ENCODE measurements at regions not wholly inside any gene's neighbourhood (a gene's known extent, or its start where the extent isn't known, plus 50 kb on each side); places are given as distances from the start of the nearest gene placed in this dataset.
A peak's percentile ranks its signal among the peaks of the same experiment; 100 is the strongest.

GRCh38 chr6:43951063-43951755 is 176.0 kb downstream of the MRPL14 start (continued):
- TF ChIP-seq GLI4 (CRISPR knock-in tag; IDR thresholded peaks at IDR 0.05; ENCODE audit: borderline replicate concordance), result 0 out of 2 replicates have a peak, but pooled peaks have one; percentile 26
- no peak; the same call in none of the 2 replicates for TF ChIP-seq ZNF546 (CRISPR knock-in tag; conservative IDR thresholded peaks at IDR 0.05)
- TF ChIP-seq ZNF274 (CRISPR knock-in tag; IDR thresholded peaks at IDR 0.05), result no peak
- TF ChIP-seq SAP130 (CRISPR knock-in tag; IDR thresholded peaks at IDR 0.05; ENCODE audit: low read depth), result peak; percentile 60; the same call in 1 of the 2 replicates
- TF ChIP-seq ZNF256 (CRISPR knock-in tag; conservative IDR thresholded peaks at IDR 0.05), result no peak
- TF ChIP-seq HIVEP1 (CRISPR knock-in tag; IDR thresholded peaks at IDR 0.05), result 0 out of 2 replicates have a peak, but pooled peaks have one; percentile 9
- no peak for TF ChIP-seq ZNF549 (CRISPR knock-in tag; IDR thresholded peaks at IDR 0.05)
- TF ChIP-seq KAT7 (CRISPR knock-in tag; IDR thresholded peaks at IDR 0.05; ENCODE audit: borderline replicate concordance), result no peak
- no peak; the same call in 1 of the 2 replicates for TF ChIP-seq TCF7 (IDR thresholded peaks at IDR 0.05; ENCODE audit: low read depth)
- peak; percentile 82; the same call in 1 of the 2 replicates for TF ChIP-seq KDM2A (CRISPR knock-in tag; IDR thresholded peaks at IDR 0.05; ENCODE audit: borderline replicate concordance, low read depth)
- TF ChIP-seq MLLT10 (CRISPR knock-in tag; IDR thresholded peaks at IDR 0.05), result no peak
- peak; percentile 80; the same call in 1 of the 2 replicates for TF ChIP-seq MIXL1 (CRISPR knock-in tag; IDR thresholded peaks at IDR 0.05)
- TF ChIP-seq, protein P1, sequence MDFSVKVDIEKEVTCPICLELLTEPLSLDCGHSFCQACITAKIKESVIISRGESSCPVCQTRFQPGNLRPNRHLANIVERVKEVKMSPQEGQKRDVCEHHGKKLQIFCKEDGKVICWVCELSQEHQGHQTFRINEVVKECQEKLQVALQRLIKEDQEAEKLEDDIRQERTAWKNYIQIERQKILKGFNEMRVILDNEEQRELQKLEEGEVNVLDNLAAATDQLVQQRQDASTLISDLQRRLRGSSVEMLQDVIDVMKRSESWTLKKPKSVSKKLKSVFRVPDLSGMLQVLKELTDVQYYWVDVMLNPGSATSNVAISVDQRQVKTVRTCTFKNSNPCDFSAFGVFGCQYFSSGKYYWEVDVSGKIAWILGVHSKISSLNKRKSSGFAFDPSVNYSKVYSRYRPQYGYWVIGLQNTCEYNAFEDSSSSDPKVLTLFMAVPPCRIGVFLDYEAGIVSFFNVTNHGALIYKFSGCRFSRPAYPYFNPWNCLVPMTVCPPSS (IDR thresholded peaks at IDR 0.05), result no peak
- TF ChIP-seq ZNF30 (CRISPR knock-in tag; IDR thresholded peaks at IDR 0.05), result no peak
- peak; percentile 61 for TF ChIP-seq GABPB1 (CRISPR knock-in tag; IDR thresholded peaks at IDR 0.05)
- no peak for TF ChIP-seq SP1 (IDR thresholded peaks at IDR 0.05)
- 0 out of 2 replicates have a peak, but pooled peaks have one; percentile 51 for TF ChIP-seq SP1 (CRISPR knock-in tag; IDR thresholded peaks at IDR 0.05)
- no peak for TF ChIP-seq ZBTB42 (CRISPR knock-in tag; IDR thresholded peaks at IDR 0.05)
- TF ChIP-seq, protein P2, sequence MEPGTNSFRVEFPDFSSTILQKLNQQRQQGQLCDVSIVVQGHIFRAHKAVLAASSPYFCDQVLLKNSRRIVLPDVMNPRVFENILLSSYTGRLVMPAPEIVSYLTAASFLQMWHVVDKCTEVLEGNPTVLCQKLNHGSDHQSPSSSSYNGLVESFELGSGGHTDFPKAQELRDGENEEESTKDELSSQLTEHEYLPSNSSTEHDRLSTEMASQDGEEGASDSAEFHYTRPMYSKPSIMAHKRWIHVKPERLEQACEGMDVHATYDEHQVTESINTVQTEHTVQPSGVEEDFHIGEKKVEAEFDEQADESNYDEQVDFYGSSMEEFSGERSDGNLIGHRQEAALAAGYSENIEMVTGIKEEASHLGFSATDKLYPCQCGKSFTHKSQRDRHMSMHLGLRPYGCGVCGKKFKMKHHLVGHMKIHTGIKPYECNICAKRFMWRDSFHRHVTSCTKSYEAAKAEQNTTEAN (CRISPR knock-in tag; conservative IDR thresholded peaks at IDR 0.05), result no peak
- no peak for TF ChIP-seq POLR2G (IDR thresholded peaks at IDR 0.05; ENCODE audit: low read depth, low read length)
- TF ChIP-seq, protein P3, sequence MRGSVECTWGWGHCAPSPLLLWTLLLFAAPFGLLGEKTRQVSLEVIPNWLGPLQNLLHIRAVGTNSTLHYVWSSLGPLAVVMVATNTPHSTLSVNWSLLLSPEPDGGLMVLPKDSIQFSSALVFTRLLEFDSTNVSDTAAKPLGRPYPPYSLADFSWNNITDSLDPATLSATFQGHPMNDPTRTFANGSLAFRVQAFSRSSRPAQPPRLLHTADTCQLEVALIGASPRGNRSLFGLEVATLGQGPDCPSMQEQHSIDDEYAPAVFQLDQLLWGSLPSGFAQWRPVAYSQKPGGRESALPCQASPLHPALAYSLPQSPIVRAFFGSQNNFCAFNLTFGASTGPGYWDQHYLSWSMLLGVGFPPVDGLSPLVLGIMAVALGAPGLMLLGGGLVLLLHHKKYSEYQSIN (CRISPR knock-in tag; IDR thresholded peaks at IDR 0.05; ENCODE audit: borderline replicate concordance), result no peak
- TF ChIP-seq FOXA1 (IDR thresholded peaks at IDR 0.05), result no peak
- peak; percentile 65 for TF ChIP-seq FOXA1 (CRISPR knock-in tag; IDR thresholded peaks at IDR 0.05)
- peak; percentile 63 for TF ChIP-seq YY1 (IDR thresholded peaks at IDR 0.05; ENCODE audit: insufficient read depth, insufficient replicate concordance, low read depth, low read length)
- no peak for TF ChIP-seq NFYC (CRISPR knock-in tag; IDR thresholded peaks at IDR 0.05)
- peak; percentile 91 for TF ChIP-seq SMAD3 (CRISPR knock-in tag; IDR thresholded peaks at IDR 0.05)
- TF ChIP-seq GZF1 (CRISPR knock-in tag; IDR thresholded peaks at IDR 0.05), result peak; percentile 88
- TF ChIP-seq NPAS2 (CRISPR knock-in tag; IDR thresholded peaks at IDR 0.05; ENCODE audit: borderline replicate concordance), result no peak
- no peak for TF ChIP-seq POLR2AphosphoS2 (IDR thresholded peaks at IDR 0.05; ENCODE audit: low read depth, low read length)
- TF ChIP-seq KLF16 (CRISPR knock-in tag; IDR thresholded peaks at IDR 0.05), result peak in 1 of 2 experiments; percentile 77; a peak in 2 of 4 replicates
- TF ChIP-seq ONECUT2 (CRISPR knock-in tag; IDR thresholded peaks at IDR 0.05), result no peak
- peak; percentile 79; the same call in 1 of the 2 replicates for TF ChIP-seq NFKBIZ (CRISPR knock-in tag; IDR thresholded peaks at IDR 0.05)
